ENCODE measurements at regions not wholly inside any gene's neighbourhood (a gene's known extent, or its start where the extent isn't known, plus 50 kb on each side); places are given as distances from the start of the nearest gene placed in this dataset.

- TF ChIP-seq POLR2A (IDR thresholded peaks at IDR 0.05) (no peak), CTCF (IDR thresholded peaks at IDR 0.05) (no peak)
Measured at GRCh38 chr15:69732133-69732532, 279.5 kb downstream of the RPLP1 start.

Data from prostate gland (tissue), 2 donors.